Keratinocyte (primary cell): ENCODE measurements at regions not wholly inside any gene's neighbourhood (a gene's known extent, or its start where the extent isn't known, plus 50 kb on each side); places are given as distances from the start of the nearest gene placed in this dataset.

ENCODE experiments used
- DNase-seq: peaks from one replicate; pipeline ENCODE4 v3.0.0-alpha.2; 2011; ENCODE audit warnings: low read depth, missing footprints, low spot score
- FAIRE-seq: peaks from 2 replicates; lab custom pipeline; 2011; peaks lifted over from hg19 to GRCh38; lab: Jason Lieb, UNC
- H2AFZ ChIP-seq: 2 replicates; pipeline ENCODE4 v1.6.0; 2012; ENCODE audit warnings: low read length, control low read depth, inconsistent platforms; ENCODE audit not compliant: control insufficient read depth
- H3K27ac ChIP-seq: 2 replicates; pipeline ENCODE4 v1.5.1; 2011; ENCODE audit warnings: low read length; ENCODE audit not compliant: control insufficient read depth, insufficient read depth
- H3K27me3 ChIP-seq: 3 replicates; pipeline ENCODE4 v1.6.0; 2011; ENCODE audit warnings: low read length; ENCODE audit not compliant: control insufficient read depth, insufficient read depth; ENCODE audit errors: extremely low read depth
- H3K36me3 ChIP-seq, 2 experiments: 2 replicates in 1 of 2; 3 replicates in 1 of 2; pipeline ENCODE4 v1.5.1; 2011; ENCODE audit warnings: low read length in 2 of 2, mild to moderate bottlenecking in 1 of 2; ENCODE audit not compliant: control insufficient read depth in 2 of 2, insufficient read depth in 2 of 2; ENCODE audit errors: extremely low read depth in 1 of 2
- H3K4me1 ChIP-seq: 3 replicates; pipeline ENCODE4 v1.5.1; 2011; ENCODE audit warnings: low read length; ENCODE audit not compliant: control insufficient read depth, insufficient read depth; ENCODE audit errors: extremely low read depth
- H3K4me2 ChIP-seq: 3 replicates; pipeline ENCODE4 v1.6.0; 2011; ENCODE audit warnings: low read depth, low read length; ENCODE audit not compliant: control insufficient read depth, insufficient read depth; ENCODE audit errors: extremely low read depth
- H3K4me3 ChIP-seq, 3 experiments: fragments of 200-600 bp in 1 of 3; sonication (generic) in 1 of 3; 2 replicates in 2 of 3; 3 replicates in 1 of 3; pipeline ENCODE4 v1.5.1; 2011 to 2016; ENCODE audit warnings: low read length in 3 of 3, mild to moderate bottlenecking in 3 of 3, control low read depth in 2 of 3, inconsistent platforms in 1 of 3, low read depth in 1 of 3, mixed read lengths in 1 of 3, mixed run types in 1 of 3, moderate library complexity in 1 of 3; ENCODE audit not compliant: control insufficient read depth in 2 of 3, insufficient read depth in 2 of 3; ENCODE audit errors: extremely low read depth in 1 of 3
- H3K79me2 ChIP-seq: 2 replicates; pipeline ENCODE4 v1.6.0; 2012; ENCODE audit warnings: low read length; ENCODE audit not compliant: control insufficient read depth, insufficient read depth
- H3K9ac ChIP-seq: 3 replicates; pipeline ENCODE4 v1.6.0; 2011; ENCODE audit warnings: low read length; ENCODE audit not compliant: control insufficient read depth, insufficient read depth; ENCODE audit errors: extremely low read depth
- H3K9me1 ChIP-seq: 3 replicates; pipeline ENCODE4 v1.6.0; 2011; ENCODE audit warnings: low read length; ENCODE audit not compliant: control insufficient read depth, insufficient read depth; ENCODE audit errors: extremely low read depth
- H3K9me3 ChIP-seq: 2 replicates; pipeline ENCODE4 v1.5.1; 2012; ENCODE audit warnings: low read depth, low read length; ENCODE audit not compliant: control insufficient read depth
- H4K20me1 ChIP-seq: 3 replicates; pipeline ENCODE4 v1.6.0; 2011; ENCODE audit warnings: low read length; ENCODE audit not compliant: control insufficient read depth, insufficient read depth; ENCODE audit errors: extremely low read depth
- EZH2 ChIP-seq: IDR thresholded peaks from one replicate; pipeline ENCODE4 v1.6.1; 2012; ENCODE audit warnings: inconsistent platforms, mild to moderate bottlenecking, low read length, moderate library complexity
- dilution Hi-C: fragments of 300-500 bp; cut with MboI; formaldehyde crosslinking; loops from one replicate; pipeline ENCODE4 v1.7.0; 2020; ENCODE audit warnings: low sequenced_read_pairs; ENCODE audit not compliant: extremely low pct_ligation_motif_present
- TF ChIP-seq, protein P1 (sequence below), 3 experiments: IDR thresholded peaks in 1 of 3; conservative IDR thresholded peaks in 1 of 3; optimal IDR thresholded peaks in 1 of 3; 2 replicates in 2 of 3; 3 replicates in 1 of 3; pipeline versions ENCODE3 to v1.5.1; 2011; ENCODE audit warnings: low read length in 3 of 3, mild to moderate bottlenecking in 3 of 3, moderate library complexity in 2 of 3, control low read depth in 1 of 3, inconsistent platforms in 1 of 3; ENCODE audit not compliant: insufficient read depth in 2 of 3; ENCODE audit errors: extremely low read depth in 1 of 3

DNA sequence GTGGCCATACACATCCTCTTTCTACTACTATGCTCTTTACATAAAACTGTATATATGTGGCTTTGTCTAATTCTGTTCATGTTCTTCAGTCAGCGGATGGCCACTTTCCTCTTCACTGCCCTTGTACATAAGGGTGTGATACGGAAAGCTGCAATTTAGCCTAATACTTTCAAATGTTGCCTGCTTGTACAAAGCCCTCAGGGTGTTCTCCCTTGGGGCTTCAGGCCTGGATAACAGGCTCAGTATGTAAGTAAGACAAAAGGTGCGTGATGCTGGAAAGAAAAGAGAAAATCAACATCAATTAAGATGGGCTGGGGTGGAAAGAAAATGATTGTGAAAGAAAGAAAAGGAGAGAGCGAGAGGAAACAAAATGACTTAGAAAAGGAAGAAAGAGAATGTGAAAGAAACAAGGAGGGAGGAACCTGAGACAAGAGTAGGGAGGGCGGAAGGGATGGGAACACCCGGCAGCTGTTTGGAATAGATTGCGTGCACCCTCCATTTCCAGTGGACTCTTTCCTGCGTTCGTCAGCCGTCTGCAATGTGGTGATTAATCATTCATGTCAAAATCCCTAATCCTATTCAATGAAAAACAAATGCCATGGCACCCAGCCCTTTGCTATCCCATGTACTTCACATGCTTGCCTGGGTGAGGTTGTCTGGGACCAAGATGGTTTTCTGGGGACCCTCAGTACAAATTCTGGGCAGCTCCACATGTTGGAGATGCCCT, 553.6 kb downstream of the NUF2 start:
- Histone ChIP-seq H3K27ac (no peak overlapping the region), H3K79me2 (no peaks in the 10 kb centered on the region), H3K9me1 (no peaks in the 10 kb centered on the region), H2AFZ (no peak overlapping the region), H3K27me3 (no peaks in the 10 kb centered on the region), H4K20me1 (no peaks in the 10 kb centered on the region), H3K4me1 (no peaks in the 10 kb centered on the region), H3K4me2 (no peak overlapping the region), H3K36me3 (no peaks in the 10 kb centered on the region), H3K4me3 (no peak overlapping the region), H3K9me3 (no peaks in the 10 kb centered on the region), H3K9ac (no peak overlapping the region)
- FAIRE-seq: no peak
- dilution Hi-C loops: no loop called here
- DNase-seq: no peak
- TF ChIP-seq EZH2: no peak
- TF ChIP-seq, protein P1, sequence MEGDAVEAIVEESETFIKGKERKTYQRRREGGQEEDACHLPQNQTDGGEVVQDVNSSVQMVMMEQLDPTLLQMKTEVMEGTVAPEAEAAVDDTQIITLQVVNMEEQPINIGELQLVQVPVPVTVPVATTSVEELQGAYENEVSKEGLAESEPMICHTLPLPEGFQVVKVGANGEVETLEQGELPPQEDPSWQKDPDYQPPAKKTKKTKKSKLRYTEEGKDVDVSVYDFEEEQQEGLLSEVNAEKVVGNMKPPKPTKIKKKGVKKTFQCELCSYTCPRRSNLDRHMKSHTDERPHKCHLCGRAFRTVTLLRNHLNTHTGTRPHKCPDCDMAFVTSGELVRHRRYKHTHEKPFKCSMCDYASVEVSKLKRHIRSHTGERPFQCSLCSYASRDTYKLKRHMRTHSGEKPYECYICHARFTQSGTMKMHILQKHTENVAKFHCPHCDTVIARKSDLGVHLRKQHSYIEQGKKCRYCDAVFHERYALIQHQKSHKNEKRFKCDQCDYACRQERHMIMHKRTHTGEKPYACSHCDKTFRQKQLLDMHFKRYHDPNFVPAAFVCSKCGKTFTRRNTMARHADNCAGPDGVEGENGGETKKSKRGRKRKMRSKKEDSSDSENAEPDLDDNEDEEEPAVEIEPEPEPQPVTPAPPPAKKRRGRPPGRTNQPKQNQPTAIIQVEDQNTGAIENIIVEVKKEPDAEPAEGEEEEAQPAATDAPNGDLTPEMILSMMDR (optimal IDR thresholded peaks at IDR 0.05 in 1 of 3, IDR thresholded peaks at IDR 0.05 in 1 of 3, conservative IDR thresholded peaks at IDR 0.05 in 1 of 3; ENCODE audit: extremely low read depth in 1 of 3, insufficient read depth in 2 of 3, low read length in 3 of 3): no peak

DNA sequence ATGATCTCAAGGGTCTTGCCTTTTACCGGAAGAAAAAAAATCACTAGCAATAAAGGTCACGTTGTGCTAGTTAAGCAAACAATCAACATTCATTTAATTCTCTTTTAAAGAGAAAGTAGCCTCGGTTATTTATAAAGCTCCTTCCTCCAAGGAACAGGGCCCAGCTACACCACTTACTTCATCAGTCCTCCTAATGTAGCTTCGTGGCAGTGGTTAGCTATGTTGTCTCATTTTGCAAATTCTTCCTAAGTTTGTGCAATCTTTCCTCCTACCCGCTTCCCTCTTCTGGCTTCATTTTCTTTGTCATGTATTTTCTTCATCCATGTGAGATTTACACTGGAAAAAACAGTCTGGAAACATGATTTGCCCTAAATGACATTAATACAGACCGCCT, 554.2 kb downstream of the NUF2 start:
- FAIRE-seq (no peak), DNase-seq (no peak)
- Histone ChIP-seq H3K4me2 (no peak overlapping the region), H2AFZ (no peak overlapping the region), H3K4me3 (no peak overlapping the region), H3K4me1 (no peaks in the 10 kb centered on the region), H3K9me1 (no peaks in the 10 kb centered on the region), H3K27me3 (no peaks in the 10 kb centered on the region), H3K27ac (no peak overlapping the region), H4K20me1 (no peaks in the 10 kb centered on the region), H3K79me2 (no peaks in the 10 kb centered on the region), H3K9ac (no peak overlapping the region), H3K36me3 (no peaks in the 10 kb centered on the region), H3K9me3 (no peaks in the 10 kb centered on the region)
- TF ChIP-seq, protein P1 (optimal IDR thresholded peaks at IDR 0.05 in 1 of 3, IDR thresholded peaks at IDR 0.05 in 1 of 3, conservative IDR thresholded peaks at IDR 0.05 in 1 of 3; ENCODE audit: extremely low read depth in 1 of 3, insufficient read depth in 2 of 3, low read length in 3 of 3): no peak
- no peak for TF ChIP-seq EZH2
- dilution Hi-C loops: no loop called here
